Neural crest cell (in vitro differentiated cells): ENCODE measurements at regions not wholly inside any gene's neighbourhood (a gene's known extent, or its start where the extent isn't known, plus 50 kb on each side); places are given as distances from the start of the nearest gene placed in this dataset.
A peak's percentile ranks its signal among the peaks of the same experiment; 100 is the strongest.

ENCODE experiments used
- DNase-seq: peaks from one replicate; pipeline ENCODE4 v3.0.0; 2021; ENCODE audit warnings: low read depth, mixed read lengths, low spot score
- H3K27ac Mint-ChIP-seq: one replicate; pipeline ENCODE4 v1.8.0; 2021; ENCODE audit warnings: mild to moderate bottlenecking, mixed read lengths; ENCODE audit not compliant: unreplicated experiment
- H3K27me3 Mint-ChIP-seq: 2 replicates; pipeline ENCODE4 v1.8.0; 2021; ENCODE audit warnings: low read depth, mild to moderate bottlenecking, mixed read lengths
- H3K36me3 Mint-ChIP-seq: 2 replicates; pipeline ENCODE4 v1.8.0; 2021; ENCODE audit warnings: low read depth, mild to moderate bottlenecking, mixed read lengths
- H3K4me1 Mint-ChIP-seq: 2 replicates; pipeline ENCODE4 v1.8.0; 2021; ENCODE audit warnings: mixed read lengths
- H3K4me3 Mint-ChIP-seq: one replicate; pipeline ENCODE4 v1.8.0; 2021; ENCODE audit warnings: mild to moderate bottlenecking, mixed read lengths
- H3K9me3 Mint-ChIP-seq: 2 replicates; pipeline ENCODE4 v1.8.0; 2021; ENCODE audit warnings: mixed read lengths
- TF ChIP-seq, protein P1 (sequence below): fragments of 200-600 bp; sonication (generic); conservative IDR thresholded peaks from 2 replicates; pipeline ENCODE4 v1.5.0; 2021; ENCODE audit warnings: antibody characterized with exemption, mild to moderate bottlenecking

- H3K36me3 Mint-ChIP-seq, result peaks cover 4% of the 10 kb centered on the region
- H3K4me3 Mint-ChIP-seq, result no peak overlapping the region
- no peak for DNase-seq
- peak overlapping the region; percentile 28 for H3K27ac Mint-ChIP-seq
- H3K27me3 Mint-ChIP-seq, result no peaks in the 10 kb centered on the region
- peaks cover 22% of the 10 kb centered on the region for H3K4me1 Mint-ChIP-seq
- TF ChIP-seq, protein P1, sequence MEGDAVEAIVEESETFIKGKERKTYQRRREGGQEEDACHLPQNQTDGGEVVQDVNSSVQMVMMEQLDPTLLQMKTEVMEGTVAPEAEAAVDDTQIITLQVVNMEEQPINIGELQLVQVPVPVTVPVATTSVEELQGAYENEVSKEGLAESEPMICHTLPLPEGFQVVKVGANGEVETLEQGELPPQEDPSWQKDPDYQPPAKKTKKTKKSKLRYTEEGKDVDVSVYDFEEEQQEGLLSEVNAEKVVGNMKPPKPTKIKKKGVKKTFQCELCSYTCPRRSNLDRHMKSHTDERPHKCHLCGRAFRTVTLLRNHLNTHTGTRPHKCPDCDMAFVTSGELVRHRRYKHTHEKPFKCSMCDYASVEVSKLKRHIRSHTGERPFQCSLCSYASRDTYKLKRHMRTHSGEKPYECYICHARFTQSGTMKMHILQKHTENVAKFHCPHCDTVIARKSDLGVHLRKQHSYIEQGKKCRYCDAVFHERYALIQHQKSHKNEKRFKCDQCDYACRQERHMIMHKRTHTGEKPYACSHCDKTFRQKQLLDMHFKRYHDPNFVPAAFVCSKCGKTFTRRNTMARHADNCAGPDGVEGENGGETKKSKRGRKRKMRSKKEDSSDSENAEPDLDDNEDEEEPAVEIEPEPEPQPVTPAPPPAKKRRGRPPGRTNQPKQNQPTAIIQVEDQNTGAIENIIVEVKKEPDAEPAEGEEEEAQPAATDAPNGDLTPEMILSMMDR, result no peak
- H3K9me3 Mint-ChIP-seq, result peaks cover 22% of the 10 kb centered on the region
Measured at GRCh38 chr12:105843561-105843960, 295.2 kb downstream of the NUAK1 start.

GRCh38 chr12:105843986-105844760 is 294.6 kb downstream of the NUAK1 start:
- Mint-ChIP-seq H3K27ac (no peak overlapping the region), H3K4me3 (no peak overlapping the region), H3K9me3 (peaks cover 22% of the 10 kb centered on the region), H3K27me3 (no peaks in the 10 kb centered on the region), H3K36me3 (peaks cover 4% of the 10 kb centered on the region), H3K4me1 (peaks cover 23% of the 10 kb centered on the region)
- TF ChIP-seq, protein P1, result no peak
- DNase-seq, result no peak

GRCh38 chr12:105846331-105846730 is 292.4 kb downstream of the NUAK1 start:
- Mint-ChIP-seq H3K27ac (no peak overlapping the region), H3K4me1 (peaks cover 14% of the 10 kb centered on the region), H3K27me3 (no peaks in the 10 kb centered on the region), H3K4me3 (no peak overlapping the region), H3K9me3 (peaks cover 22% of the 10 kb centered on the region), H3K36me3 (peaks cover 4% of the 10 kb centered on the region)
- no peak for DNase-seq
- TF ChIP-seq, protein P1, result no peak

GRCh38 chr12:105847068-105847467 is 291.7 kb downstream of the NUAK1 start:
- H3K36me3 Mint-ChIP-seq, result peaks cover 4% of the 10 kb centered on the region
- DNase-seq, result no peak
- TF ChIP-seq, protein P1, result no peak
- H3K9me3 Mint-ChIP-seq, result peaks cover 22% of the 10 kb centered on the region
- no peak overlapping the region for H3K4me3 Mint-ChIP-seq
- H3K27ac Mint-ChIP-seq, result no peak overlapping the region
- peaks cover 12% of the 10 kb centered on the region for H3K4me1 Mint-ChIP-seq
- no peaks in the 10 kb centered on the region for H3K27me3 Mint-ChIP-seq

- H3K27ac Mint-ChIP-seq, result no peak overlapping the region
- TF ChIP-seq, protein P1, result no peak
- H3K9me3 Mint-ChIP-seq, result peaks cover 22% of the 10 kb centered on the region
- no peak for DNase-seq
- H3K27me3 Mint-ChIP-seq, result no peaks in the 10 kb centered on the region
- H3K36me3 Mint-ChIP-seq, result peaks cover 4% of the 10 kb centered on the region
- H3K4me1 Mint-ChIP-seq, result peaks cover 12% of the 10 kb centered on the region
- no peak overlapping the region for H3K4me3 Mint-ChIP-seq
Measured at GRCh38 chr12:105848286-105848685, 290.5 kb downstream of the NUAK1 start.
